RCC 7860 (cell line): ENCODE measurements at regions not wholly inside any gene's neighbourhood (a gene's known extent, or its start where the extent isn't known, plus 50 kb on each side); places are given as distances from the start of the nearest gene placed in this dataset.

Source experiments
- DNase-seq: peaks from one replicate; pipeline ENCODE4 v3.0.0-alpha.2; 2015; ENCODE audit warnings: low spot score
- FAIRE-seq: peaks from 2 replicates; lab custom pipeline; 2012; peaks lifted over from hg19 to GRCh38; lab: Jason Lieb, UNC

- FAIRE-seq, result no peak
- DNase-seq, result no peak
Measured at GRCh38 chr18:77716282-77716681, 466.6 kb downstream of the GALR1 start.

DNA sequence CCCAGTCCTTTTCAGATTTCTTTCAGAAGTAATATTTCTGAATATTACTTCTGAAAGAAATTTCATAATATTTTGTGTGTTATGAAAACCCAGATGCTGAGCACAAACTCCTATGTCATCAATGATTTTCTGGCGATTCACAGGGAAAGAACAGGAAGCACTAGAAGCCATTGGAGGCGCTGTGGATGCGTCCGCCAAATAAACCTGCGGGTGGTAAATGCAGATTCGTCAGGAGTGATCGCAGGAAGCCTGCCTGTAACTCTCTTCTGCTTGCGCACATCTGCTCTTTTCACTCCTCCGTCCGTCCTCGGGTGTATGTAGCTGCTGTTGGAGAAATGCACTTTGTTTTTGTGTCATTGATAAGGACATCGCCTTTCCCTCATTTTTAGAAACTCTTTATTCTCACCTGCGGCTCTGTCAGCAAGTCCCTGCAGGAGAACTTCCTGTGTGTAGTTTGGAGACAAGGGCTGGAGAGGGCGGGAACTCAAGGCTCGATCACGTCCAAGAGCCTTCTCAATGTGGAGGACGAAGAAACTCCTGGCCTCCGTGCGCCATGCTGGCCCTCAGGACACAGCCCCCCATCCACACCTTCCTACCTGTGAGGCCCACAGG lies 483.8 kb downstream of the GALR1 start:
- no peak for DNase-seq
- FAIRE-seq, result no peak

DNA sequence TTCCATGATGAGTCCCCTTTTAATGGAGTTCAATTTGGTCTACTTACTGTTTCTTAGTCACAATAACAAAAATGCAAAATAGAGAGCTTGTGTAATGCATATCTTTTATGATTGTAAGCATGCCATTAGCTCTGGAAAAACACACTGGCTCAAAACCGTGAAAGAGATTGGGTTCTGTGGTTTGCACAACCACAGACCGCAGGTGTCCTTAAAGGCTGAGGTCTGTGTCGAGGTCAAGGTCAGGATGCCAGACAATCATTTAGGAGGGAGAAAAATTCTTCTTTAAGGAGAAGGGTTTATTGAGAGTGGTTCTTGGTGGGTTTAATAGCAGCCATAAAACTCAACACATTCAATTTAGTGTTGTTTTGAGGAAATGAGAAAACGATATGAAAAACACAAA lies 487.2 kb downstream of the GALR1 start:
- no peak for FAIRE-seq
- DNase-seq, result no peak

GRCh38 chr18:77737405-77737804 lies 487.8 kb downstream of the GALR1 start:
- DNase-seq (no peak), FAIRE-seq (no peak)

- FAIRE-seq, result no peak
- no peak for DNase-seq
Measured at GRCh38 chr18:77749089-77749488, 499.4 kb downstream of the GALR1 start.

DNA sequence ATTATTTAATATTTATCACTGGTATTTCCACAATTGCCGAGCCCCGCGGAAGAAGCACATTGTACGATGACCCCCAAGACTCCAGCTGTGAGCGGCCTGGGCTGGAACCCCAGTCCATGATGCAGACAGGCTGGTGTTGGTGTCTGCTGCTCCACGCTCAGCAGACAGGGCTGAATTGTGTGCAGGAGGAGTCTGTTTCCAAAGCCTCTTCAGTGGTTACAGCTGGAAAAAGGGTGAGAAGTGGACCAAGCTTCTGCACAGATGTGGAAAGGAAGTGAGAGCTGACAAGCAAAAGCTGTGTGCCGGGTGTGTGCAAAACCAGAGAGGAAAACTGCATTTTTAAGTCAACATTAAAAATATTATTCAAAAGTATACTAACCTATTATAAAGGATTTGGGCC lies 500.4 kb downstream of the GALR1 start:
- FAIRE-seq (no peak), DNase-seq (no peak)

GRCh38 chr18:77754475-77755044 lies 504.9 kb downstream of the GALR1 start:
- DNase-seq (no peak), FAIRE-seq (no peak)

GRCh38 chr18:77755187-77755586 lies 505.5 kb downstream of the GALR1 start:
- DNase-seq (no peak), FAIRE-seq (no peak)

- no peak for DNase-seq
- no peak for FAIRE-seq
Measured at GRCh38 chr18:77761332-77761731, 511.7 kb downstream of the GALR1 start.

- FAIRE-seq, result no peak
- no peak for DNase-seq
Measured at GRCh38 chr18:77762014-77762413, 512.4 kb downstream of the GALR1 start.

DNA sequence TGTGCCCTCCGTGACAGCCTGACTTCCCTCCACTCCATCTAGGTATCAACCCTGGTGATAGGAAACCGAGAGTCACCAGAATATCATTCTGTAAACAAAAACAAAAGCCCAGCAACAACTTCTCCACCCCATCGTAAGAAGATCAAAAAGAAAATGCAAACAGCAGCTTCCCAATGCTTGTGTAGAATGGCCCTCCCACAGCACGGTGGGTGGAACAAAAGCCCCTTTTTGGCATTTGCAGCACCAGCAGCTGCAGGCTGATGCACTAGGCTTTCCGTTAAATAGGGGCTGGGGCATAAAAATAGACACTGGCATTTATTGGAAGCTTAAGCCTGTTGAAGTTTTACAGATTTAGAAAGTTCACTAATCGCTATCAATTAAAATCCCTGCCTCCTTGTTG lies 513.0 kb downstream of the GALR1 start:
- FAIRE-seq, result no peak
- DNase-seq, result no peak

GRCh38 chr18:77763530-77764145 lies 514.0 kb downstream of the GALR1 start:
- FAIRE-seq, result no peak
- no peak for DNase-seq

GRCh38 chr18:77765468-77765867 lies 515.8 kb downstream of the GALR1 start:
- no peak for FAIRE-seq
- no peak for DNase-seq

DNA sequence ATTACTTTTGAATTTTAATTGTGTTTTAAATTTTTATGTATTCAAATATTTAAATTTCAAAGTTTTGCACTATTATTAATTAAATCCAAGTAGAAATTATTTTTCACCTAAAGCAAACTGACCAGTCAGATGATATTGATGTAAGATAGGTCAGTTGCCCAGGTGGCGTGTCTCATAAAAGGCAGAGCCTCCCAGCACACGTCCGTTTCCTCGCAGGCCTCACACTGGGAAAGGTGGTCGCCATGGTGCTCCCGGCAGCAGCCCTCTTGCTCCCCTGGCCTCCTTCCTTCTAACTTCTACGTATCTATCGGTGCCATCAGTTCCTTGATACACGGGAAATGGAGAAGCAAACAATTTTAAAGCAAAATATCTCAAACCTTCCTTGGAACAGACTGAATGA lies 516.8 kb downstream of the GALR1 start:
- DNase-seq (no peak), FAIRE-seq (no peak)

DNA sequence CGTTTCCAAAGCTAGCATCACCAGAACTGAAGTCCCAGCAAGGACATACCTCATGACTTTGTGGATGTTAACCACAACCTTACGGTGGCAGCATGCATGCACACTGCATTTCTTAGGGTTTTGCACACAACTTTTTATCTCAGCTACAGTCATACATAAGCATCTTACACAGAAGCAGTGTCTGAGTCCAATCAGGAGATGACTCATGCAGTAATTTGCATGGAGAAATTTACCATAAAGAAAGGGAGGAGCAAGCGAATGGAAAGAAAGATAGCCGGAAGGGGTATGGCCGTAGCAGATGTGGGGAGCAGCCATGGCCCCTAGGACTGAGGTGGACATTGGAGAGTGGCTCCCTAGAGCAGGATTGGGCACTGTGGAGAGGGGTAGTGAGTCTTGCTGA lies 522.5 kb downstream of the GALR1 start:
- no peak for DNase-seq
- no peak for FAIRE-seq

DNA sequence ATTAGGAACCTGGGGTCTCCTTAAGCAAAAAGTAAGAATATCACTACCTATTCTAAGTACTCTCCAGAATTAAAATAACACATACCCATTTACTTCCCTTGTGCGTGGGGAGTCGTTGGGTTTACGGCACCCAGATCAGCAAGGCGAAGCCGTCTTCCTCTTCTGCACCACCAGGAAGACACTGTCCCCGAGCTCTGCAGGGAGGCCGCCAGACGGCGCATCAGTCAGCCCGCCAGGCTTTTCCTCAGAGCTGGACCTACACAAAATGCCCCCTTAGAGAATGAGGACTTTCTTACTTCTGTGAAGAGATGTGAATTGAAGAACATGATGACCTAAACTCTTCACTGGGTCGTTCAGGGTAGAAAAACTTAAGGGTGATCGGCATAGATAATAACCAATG lies 526.5 kb downstream of the GALR1 start:
- no peak for DNase-seq
- FAIRE-seq, result no peak

DNA sequence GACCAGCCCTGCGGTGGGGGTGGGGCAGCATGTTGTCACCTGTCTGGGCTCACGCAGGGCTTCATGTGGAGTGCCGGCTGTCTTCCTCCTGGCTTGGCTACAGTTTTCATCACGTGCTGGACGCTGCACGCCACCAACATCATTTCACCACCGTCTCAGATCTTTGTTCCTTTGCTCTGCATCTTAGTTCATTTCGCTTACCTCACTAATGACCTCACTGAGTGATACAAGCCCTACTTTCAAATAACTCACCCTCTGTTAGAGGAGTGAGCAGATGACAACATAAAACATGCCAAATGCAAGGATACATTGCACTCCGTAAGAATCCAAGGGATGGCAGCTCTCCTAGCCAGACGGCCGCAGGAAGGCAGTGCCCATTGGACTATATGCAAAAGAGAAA lies 527.5 kb downstream of the GALR1 start:
- FAIRE-seq (no peak), DNase-seq (no peak)

DNA sequence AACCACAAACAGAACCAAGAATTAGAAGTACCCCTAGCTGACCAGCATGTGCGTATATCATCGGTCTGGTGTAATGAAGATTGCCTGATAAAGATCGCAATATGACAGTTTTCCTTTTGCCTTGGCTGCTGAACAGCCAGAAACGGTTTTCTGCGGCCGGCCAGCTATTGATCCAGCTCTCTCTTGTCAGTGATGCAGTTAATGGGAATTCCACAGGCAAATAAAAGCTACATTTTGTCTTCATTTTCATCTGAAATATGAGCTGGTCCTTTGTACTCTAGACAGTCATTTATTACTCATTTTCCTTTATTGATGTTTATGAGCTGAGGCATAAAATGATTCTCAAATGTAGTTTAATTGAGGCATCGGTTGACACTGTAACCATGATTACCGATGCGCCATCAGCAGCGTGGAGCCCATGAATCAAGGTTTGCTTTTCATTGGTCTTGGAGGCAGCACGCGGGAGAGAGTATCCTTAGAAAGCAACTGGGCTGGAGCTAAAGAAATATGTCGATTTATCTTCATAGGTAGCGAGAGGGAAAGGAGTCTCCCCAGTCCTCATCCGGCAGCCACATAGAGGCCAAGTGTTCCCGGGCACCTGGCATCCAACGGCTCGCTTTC lies 535.2 kb downstream of the GALR1 start:
- no peak for DNase-seq
- no peak for FAIRE-seq

DNA sequence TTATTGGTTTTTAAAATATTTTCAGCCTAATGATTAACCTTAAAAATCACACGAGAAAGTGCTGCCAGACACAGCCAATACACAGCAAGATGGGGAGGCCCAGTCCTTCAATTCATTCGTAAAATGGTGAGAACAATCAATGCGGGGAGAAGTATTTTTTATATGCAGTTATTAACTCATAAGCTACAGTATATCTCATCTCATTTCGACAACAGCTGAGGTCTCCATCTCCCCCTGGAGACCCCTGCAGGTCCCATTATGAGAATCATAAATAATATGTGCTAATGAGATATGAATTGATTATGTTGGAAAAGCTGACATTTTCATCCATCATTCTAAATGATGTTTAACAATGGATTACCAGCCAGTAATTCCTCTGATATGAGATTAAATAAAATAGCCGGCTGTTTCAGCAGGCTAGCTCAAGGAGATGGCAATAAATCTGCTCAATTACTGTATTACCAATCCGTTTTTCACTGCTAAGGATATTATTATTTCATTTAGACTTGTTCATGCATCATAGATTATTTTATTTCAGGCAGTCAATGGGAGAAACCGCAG lies 535.8 kb downstream of the GALR1 start:
- DNase-seq (no peak), FAIRE-seq (no peak)

DNA sequence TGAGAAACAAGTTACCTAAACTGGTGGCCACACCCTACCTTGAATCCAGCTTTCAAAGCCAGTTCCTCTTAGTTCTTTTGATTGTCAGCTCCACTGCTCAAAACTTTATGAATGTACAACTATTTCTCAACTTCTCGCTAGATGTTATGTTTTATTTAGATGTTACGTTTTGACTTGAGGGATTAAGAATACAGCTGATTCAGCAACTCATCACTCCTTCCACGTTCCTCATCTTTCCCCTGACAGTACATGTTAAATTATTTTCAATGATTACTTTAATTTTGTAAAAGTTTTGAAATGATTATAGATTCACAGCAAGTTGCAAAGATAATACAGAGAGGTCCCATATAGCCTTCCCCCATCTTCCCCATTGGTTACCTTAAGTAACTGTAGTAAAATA lies 553.4 kb downstream of the GALR1 start:
- no peak for DNase-seq
- no peak for FAIRE-seq

DNA sequence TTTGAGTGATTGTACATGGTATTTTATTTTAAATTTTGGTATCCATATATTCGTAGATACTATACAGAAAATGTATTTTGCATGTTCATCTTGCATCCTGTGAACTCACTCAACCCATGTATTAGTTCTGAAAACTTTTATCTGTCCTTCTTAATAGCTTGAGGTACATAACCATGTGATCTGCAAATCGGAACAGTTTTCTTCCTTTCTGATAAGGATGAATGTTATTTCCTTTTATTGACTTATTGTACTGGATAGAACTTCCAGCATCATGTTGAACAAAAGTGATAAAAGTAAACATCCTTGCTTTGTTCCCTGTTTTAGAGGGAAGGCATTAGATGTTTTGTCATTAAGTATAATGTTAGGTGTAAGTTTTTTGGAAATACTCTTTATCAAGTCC lies 554.7 kb downstream of the GALR1 start:
- no peak for FAIRE-seq

GRCh38 chr18:77807650-77808049 lies 558.0 kb downstream of the GALR1 start:
- DNase-seq (no peak), FAIRE-seq (no peak)

More for the DNA sequence above, 554.7 kb downstream of the GALR1 start:
- no peak for DNase-seq
